Glutamatergic neuron (in vitro differentiated cells): ENCODE measurements at regions not wholly inside any gene's neighbourhood (a gene's known extent, or its start where the extent isn't known, plus 50 kb on each side); places are given as distances from the start of the nearest gene placed in this dataset.

ENCODE experiments used
- DNase-seq: peaks from one replicate; pipeline ENCODE4 v3.0.0; 2022
- H3K27ac Mint-ChIP-seq: one replicate; pipeline ENCODE4 v1.8.0; 2020; ENCODE audit warnings: mild to moderate bottlenecking, mixed read lengths, inconsistent platforms; ENCODE audit not compliant: unreplicated experiment
- H3K27me3 Mint-ChIP-seq: one replicate; pipeline ENCODE4 v1.8.0; 2020; ENCODE audit warnings: mild to moderate bottlenecking, moderate library complexity, mixed read lengths, inconsistent platforms; ENCODE audit not compliant: unreplicated experiment
- H3K36me3 Mint-ChIP-seq: one replicate; pipeline ENCODE4 v1.8.0; 2020; ENCODE audit warnings: mild to moderate bottlenecking, mixed read lengths, inconsistent platforms; ENCODE audit not compliant: unreplicated experiment
- H3K4me1 Mint-ChIP-seq: one replicate; pipeline ENCODE4 v1.8.0; 2020; ENCODE audit warnings: mild to moderate bottlenecking, low read depth, mixed read lengths, inconsistent platforms; ENCODE audit not compliant: unreplicated experiment
- H3K4me3 Mint-ChIP-seq: one replicate; pipeline ENCODE4 v1.8.0; 2020; ENCODE audit warnings: mild to moderate bottlenecking, mixed read lengths, inconsistent platforms; ENCODE audit not compliant: unreplicated experiment
- H3K9me3 Mint-ChIP-seq: one replicate; pipeline ENCODE4 v1.8.0; 2020; ENCODE audit warnings: mild to moderate bottlenecking, moderate library complexity, mixed read lengths, inconsistent platforms; ENCODE audit not compliant: unreplicated experiment
- TF ChIP-seq, protein P1 (sequence below): fragments of 200-600 bp; sonication (generic); IDR thresholded peaks from one replicate; pipeline ENCODE4 v1.5.0; 2021; ENCODE audit not compliant: partially characterized antibody, unreplicated experiment

GRCh38 chr10:44024356-44025116 is 360.4 kb downstream of the CXCL12 start:
- Mint-ChIP-seq H3K9me3 (no peaks in the 10 kb centered on the region), H3K27ac (no peak overlapping the region), H3K36me3 (no peaks in the 10 kb centered on the region), H3K27me3 (peaks cover 6% of the 10 kb centered on the region), H3K4me3 (no peak overlapping the region), H3K4me1 (peaks cover 10% of the 10 kb centered on the region)
- TF ChIP-seq, protein P1, sequence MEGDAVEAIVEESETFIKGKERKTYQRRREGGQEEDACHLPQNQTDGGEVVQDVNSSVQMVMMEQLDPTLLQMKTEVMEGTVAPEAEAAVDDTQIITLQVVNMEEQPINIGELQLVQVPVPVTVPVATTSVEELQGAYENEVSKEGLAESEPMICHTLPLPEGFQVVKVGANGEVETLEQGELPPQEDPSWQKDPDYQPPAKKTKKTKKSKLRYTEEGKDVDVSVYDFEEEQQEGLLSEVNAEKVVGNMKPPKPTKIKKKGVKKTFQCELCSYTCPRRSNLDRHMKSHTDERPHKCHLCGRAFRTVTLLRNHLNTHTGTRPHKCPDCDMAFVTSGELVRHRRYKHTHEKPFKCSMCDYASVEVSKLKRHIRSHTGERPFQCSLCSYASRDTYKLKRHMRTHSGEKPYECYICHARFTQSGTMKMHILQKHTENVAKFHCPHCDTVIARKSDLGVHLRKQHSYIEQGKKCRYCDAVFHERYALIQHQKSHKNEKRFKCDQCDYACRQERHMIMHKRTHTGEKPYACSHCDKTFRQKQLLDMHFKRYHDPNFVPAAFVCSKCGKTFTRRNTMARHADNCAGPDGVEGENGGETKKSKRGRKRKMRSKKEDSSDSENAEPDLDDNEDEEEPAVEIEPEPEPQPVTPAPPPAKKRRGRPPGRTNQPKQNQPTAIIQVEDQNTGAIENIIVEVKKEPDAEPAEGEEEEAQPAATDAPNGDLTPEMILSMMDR, result no peak
- DNase-seq, result no peak

DNA sequence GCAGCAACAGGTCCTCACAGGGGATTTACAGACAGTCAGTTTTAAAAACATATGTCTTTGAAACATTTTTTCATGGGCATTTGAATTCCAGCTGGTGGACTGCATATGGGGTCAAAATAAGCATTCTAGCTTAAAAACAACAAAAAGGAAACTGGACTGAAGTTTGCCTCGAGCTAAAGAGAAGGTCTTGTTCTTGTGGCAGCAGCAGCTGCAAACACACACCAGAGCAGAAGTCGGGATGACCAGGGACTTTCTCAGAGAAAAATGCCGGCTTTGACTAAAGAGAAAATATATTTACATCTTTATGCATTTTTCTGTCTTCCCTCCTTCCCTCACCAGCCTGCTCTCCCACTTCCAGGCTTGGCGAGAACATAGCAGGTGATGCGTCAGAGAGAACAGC is 361.4 kb downstream of the CXCL12 start:
- Mint-ChIP-seq H3K36me3 (no peaks in the 10 kb centered on the region), H3K9me3 (no peaks in the 10 kb centered on the region), H3K4me3 (no peak overlapping the region), H3K27ac (no peak overlapping the region), H3K4me1 (peaks cover 10% of the 10 kb centered on the region), H3K27me3 (peaks cover 5% of the 10 kb centered on the region)
- TF ChIP-seq, protein P1, result no peak
- DNase-seq, result no peak

DNA sequence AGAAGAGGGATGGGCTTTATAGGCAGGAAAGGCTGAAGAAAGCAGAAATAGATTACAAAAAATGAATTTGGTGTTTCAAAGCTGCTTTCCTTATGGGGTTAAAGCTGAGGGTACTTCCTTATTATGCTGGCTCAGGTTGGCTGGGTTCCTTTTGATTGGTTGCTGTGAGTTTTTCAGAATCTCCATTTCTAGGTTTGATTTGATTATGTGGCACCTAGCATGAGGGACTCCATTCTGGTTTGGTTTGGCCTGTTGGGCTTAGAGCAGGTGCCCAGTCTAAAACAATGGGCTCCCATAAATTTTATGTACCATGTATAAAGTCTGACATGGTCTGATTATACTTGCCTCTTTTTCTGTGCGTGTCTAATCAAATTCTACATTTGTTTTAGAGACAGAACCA is 362.7 kb downstream of the CXCL12 start:
- Mint-ChIP-seq H3K27ac (no peak overlapping the region), H3K4me1 (peaks cover 10% of the 10 kb centered on the region), H3K27me3 (peaks cover 5% of the 10 kb centered on the region), H3K9me3 (no peaks in the 10 kb centered on the region), H3K4me3 (no peak overlapping the region), H3K36me3 (no peaks in the 10 kb centered on the region)
- no peak for DNase-seq
- TF ChIP-seq, protein P1, result no peak

DNA sequence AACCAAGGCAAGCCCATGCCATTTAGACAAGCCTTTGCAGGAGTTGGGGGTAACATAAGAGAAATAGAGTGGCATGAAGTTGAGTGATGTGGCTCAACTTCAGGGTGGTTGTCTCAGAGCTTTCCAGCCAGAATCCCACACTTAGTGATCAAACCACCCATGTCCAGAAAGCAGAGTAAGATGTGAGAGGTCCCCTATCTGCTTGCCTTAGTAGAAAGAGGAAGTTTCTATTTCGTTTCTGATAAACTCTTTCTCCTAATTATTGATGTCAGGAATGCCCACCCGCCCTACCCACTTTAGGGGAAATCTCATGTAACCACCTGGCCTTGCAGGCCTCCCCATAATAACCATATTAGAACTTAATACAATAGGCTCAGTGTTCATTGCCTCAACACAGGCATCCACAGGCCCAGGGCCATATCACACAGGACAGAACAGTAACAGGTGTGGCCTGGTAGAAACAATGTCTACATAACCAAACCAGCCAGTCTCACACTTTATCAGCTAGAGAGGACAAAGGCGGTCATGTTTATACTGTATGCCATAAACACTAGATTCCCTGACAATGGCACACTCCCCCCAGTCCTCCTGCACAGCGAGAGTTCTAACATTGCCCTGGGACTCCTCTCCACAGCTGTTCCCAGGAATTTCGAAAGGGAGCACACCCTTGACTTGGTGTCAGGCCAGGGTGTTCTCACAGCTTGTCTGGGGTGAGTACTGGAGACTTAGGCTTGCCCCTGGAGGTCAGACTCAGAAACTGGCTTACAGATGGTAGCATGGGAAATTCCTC is 364.4 kb downstream of the CXCL12 start:
- TF ChIP-seq, protein P1, result no peak
- Mint-ChIP-seq H3K9me3 (no peaks in the 10 kb centered on the region), H3K27me3 (peaks cover 5% of the 10 kb centered on the region), H3K27ac (no peak overlapping the region), H3K36me3 (no peaks in the 10 kb centered on the region), H3K4me3 (no peak overlapping the region), H3K4me1 (peaks cover 5% of the 10 kb centered on the region)
- no peak for DNase-seq
